Cardiac muscle cell (in vitro differentiated cells and primary cell): ENCODE measurements at regions not wholly inside any gene's neighbourhood (a gene's known extent, or its start where the extent isn't known, plus 50 kb on each side); places are given as distances from the start of the nearest gene placed in this dataset.

Source experiments
- DNase-seq, 2 donors: peaks; one replicate each; pipeline versions ENCODE4 v3.0.0 to v3.0.0-alpha.2; 2010 to 2017; ENCODE audit warnings: low read depth in 1 of 2, low spot score in 1 of 2
- H3K27ac ChIP-seq: fragments of 200-600 bp; sonication (generic); 2 replicates; pipeline ENCODE4 v1.5.1; 2016
- H3K27me3 ChIP-seq: fragments of 200-600 bp; sonication (generic); 2 replicates; pipeline ENCODE4 v1.6.0; 2016; ENCODE audit warnings: control low read depth
- H3K36me3 ChIP-seq: fragments of 200-600 bp; sonication (generic); 2 replicates; pipeline ENCODE4 v1.5.1; 2016; ENCODE audit warnings: control low read depth
- H3K4me1 ChIP-seq: fragments of 200-600 bp; sonication (generic); 2 replicates; pipeline ENCODE4 v1.8.1; 2017; ENCODE audit warnings: low read depth, mild to moderate bottlenecking, mixed run types
- H3K4me3 ChIP-seq: fragments of 200-600 bp; sonication (generic); 2 replicates; pipeline ENCODE4 v1.5.1; 2016; ENCODE audit warnings: mild to moderate bottlenecking
- H3K9me3 ChIP-seq: fragments of 200-600 bp; sonication (generic); 2 replicates; pipeline ENCODE4 v1.5.1; 2017; ENCODE audit warnings: low read depth, mild to moderate bottlenecking, control low read depth
- CTCF ChIP-seq: IDR thresholded peaks from 2 replicates; pipeline ENCODE4 v1.5.1; 2012; ENCODE audit warnings: low read depth, mild to moderate bottlenecking, low read length

DNA sequence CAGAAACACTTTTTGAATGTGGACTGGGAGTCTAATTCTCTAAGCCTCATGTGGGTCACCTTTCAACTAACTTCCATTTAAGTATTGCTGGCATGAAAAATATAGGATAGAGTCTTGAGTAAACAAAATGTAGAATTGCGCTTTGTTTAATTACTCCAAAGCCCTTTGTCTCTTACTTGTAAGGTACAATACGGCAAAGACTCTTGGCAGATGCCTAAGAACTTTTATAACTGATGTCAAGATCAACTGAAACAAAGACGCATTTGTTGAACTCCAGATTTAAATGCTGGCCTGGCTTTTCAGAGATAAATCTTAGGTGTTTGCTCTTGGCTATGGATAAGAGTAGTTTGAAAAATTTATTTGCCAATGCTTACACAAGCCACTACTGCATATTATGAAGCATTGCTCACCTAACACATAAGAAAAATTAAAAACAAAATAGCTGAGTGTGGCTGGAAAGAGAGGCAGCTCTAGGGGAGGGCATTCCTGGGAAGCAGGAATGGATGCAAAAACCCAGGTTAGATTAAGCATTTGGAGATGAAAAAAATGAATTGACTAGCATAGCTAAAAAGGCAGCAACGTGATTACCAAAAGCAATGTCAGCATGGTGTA is 107.3 kb upstream of the STARD13 start:
- Histone ChIP-seq H3K9me3 (no peaks in the 10 kb centered on the region), H3K27ac (no peak overlapping the region), H3K27me3 (no peaks in the 10 kb centered on the region), H3K4me3 (no peak overlapping the region), H3K36me3 (no peaks in the 10 kb centered on the region), H3K4me1 (peaks cover 7% of the 10 kb centered on the region)
- no peak for TF ChIP-seq CTCF
- no peak for DNase-seq

- Histone ChIP-seq H3K27me3 (no peaks in the 10 kb centered on the region), H3K4me1 (peaks cover 7% of the 10 kb centered on the region), H3K36me3 (no peaks in the 10 kb centered on the region), H3K27ac (no peak overlapping the region), H3K9me3 (no peaks in the 10 kb centered on the region), H3K4me3 (no peak overlapping the region)
- no peak for TF ChIP-seq CTCF
- peak in 1 of 2 donors; percentile 17 for DNase-seq
Observed at GRCh38 chr13:33394294-33394932, 108.9 kb upstream of the STARD13 start.

DNA sequence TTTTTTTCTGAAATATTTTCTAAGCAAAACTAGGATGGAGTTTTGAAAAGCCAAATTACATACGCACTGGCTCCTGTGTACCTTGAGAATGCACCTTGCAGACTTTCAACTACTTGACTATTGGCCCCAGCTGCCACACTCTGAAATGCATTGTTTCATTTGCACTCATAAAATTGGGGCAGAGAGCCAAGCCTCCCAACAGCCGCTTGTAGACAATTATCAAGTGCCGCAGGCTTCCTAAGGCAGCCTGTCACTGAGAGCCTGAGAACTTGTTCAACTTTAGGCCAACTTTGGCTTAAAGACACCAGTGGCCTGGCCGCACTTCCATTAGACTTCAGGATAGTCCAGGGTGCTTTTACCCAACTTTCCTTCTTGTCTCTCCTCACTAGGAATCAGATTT is 115.7 kb upstream of the STARD13 start:
- no peaks in the 10 kb centered on the region for H3K9me3 ChIP-seq
- H3K27ac ChIP-seq = no peak overlapping the region
- H3K4me3 ChIP-seq = no peak overlapping the region
- H3K36me3 ChIP-seq = no peaks in the 10 kb centered on the region
- no peak for TF ChIP-seq CTCF
- no peaks in the 10 kb centered on the region for H3K27me3 ChIP-seq
- H3K4me1 ChIP-seq = peaks cover 6% of the 10 kb centered on the region
- no peak for DNase-seq

DNA sequence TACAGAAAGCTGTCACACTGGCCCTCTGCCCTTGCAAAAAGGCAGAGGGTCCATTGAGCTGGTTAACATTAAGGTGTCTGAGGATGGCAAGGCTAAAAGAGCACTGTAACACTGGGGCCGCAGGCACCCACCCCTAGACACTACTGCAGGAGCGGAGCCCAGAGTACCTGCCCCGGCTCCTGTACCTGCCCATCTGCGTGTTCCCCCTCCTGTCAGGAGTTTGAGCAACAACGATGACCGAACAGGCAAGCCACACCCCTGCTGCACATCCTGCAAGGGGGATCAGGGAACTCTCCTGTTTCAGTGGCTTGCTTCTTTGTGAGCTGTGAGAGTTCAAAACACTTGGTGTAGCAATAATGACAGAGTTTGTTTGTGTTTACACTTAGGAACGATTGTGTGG is 117.4 kb upstream of the STARD13 start:
- Histone ChIP-seq H3K4me3 (no peak overlapping the region), H3K4me1 (peaks cover 6% of the 10 kb centered on the region), H3K27me3 (no peaks in the 10 kb centered on the region), H3K9me3 (no peaks in the 10 kb centered on the region), H3K36me3 (no peaks in the 10 kb centered on the region), H3K27ac (no peak overlapping the region)
- TF ChIP-seq CTCF = no peak
- DNase-seq = no peak

DNA sequence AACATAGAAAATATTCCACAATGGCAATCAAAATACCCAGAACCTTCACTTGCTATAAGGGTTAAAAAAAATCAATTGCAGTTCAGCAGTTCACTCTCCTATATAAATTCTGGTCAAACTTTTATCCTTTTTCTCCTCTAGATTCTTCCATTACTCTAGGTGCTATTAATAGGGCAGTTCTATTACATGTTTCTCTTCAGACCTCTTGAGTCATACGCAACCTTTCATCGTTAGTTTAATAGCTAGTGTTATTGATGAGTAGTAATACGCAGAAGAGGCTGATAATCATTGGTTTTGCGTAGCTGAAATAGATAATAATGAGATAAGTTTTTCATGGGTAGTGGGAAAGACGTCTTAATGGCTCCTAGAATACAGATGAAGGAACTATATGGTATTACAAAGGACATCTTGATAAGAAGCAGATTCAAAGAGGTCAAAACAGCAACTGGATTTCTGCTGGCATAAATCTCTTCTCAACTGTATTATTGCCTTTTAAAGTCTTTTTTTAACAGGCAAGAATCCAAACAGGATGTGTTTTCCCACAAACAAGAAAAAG is 118.3 kb upstream of the STARD13 start:
- no peak overlapping the region for H3K4me3 ChIP-seq
- H3K9me3 ChIP-seq = no peaks in the 10 kb centered on the region
- no peaks in the 10 kb centered on the region for H3K27me3 ChIP-seq
- H3K36me3 ChIP-seq = no peaks in the 10 kb centered on the region
- H3K27ac ChIP-seq = no peak overlapping the region
- peaks cover 6% of the 10 kb centered on the region for H3K4me1 ChIP-seq
- TF ChIP-seq CTCF = no peak
- no peak for DNase-seq
